ENCODE measurements at regions not wholly inside any gene's neighbourhood (a gene's known extent, or its start where the extent isn't known, plus 50 kb on each side); places are given as distances from the start of the nearest gene placed in this dataset.

DNA sequence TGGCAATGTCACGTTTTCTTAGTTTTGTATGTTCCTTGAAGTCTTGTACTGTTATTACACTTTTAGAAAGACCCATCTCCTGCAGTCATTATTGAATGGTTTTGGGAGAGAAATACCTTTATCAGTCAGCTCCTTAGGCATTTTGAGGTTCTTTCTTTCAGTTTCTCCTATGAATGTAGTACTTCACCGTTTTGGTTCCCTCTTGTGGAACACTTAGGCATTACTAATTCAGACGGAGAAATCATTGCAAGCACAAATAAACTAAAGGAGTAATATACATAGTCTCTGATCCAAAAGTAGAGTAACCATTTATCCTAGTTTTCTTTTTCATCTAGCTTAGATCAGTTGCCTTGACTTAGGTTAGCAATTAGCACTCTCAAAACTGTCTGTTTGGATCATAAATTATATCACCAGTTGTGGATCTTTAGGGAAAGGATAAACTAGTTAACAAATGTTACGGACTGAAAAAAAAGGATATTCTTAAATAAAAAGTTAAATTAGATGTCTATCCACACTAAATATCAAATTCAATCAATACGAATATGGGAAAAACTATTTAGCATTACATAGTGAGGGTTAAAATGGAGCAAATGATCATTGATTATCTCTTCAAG lies 1538.3 kb upstream of the SEL1L start:
- TF ChIP-seq, protein P1, sequence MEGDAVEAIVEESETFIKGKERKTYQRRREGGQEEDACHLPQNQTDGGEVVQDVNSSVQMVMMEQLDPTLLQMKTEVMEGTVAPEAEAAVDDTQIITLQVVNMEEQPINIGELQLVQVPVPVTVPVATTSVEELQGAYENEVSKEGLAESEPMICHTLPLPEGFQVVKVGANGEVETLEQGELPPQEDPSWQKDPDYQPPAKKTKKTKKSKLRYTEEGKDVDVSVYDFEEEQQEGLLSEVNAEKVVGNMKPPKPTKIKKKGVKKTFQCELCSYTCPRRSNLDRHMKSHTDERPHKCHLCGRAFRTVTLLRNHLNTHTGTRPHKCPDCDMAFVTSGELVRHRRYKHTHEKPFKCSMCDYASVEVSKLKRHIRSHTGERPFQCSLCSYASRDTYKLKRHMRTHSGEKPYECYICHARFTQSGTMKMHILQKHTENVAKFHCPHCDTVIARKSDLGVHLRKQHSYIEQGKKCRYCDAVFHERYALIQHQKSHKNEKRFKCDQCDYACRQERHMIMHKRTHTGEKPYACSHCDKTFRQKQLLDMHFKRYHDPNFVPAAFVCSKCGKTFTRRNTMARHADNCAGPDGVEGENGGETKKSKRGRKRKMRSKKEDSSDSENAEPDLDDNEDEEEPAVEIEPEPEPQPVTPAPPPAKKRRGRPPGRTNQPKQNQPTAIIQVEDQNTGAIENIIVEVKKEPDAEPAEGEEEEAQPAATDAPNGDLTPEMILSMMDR (IDR thresholded peaks at IDR 0.05) = peak; percentile 30 to 43 (median 40)
- TF ChIP-seq POLR2A (IDR thresholded peaks at IDR 0.05) = no peak
